ENCODE measurements at regions not wholly inside any gene's neighbourhood (a gene's known extent, or its start where the extent isn't known, plus 50 kb on each side); places are given as distances from the start of the nearest gene placed in this dataset.
A peak's percentile ranks its signal among the peaks of the same experiment; 100 is the strongest.

- no peak for DNase-seq
Observed at GRCh38 chr1:58895082-58895481, 111.2 kb upstream of the JUN start.

GRCh38 chr1:58895559-58896145 is 111.8 kb upstream of the JUN start:
- DNase-seq = no peak

DNA sequence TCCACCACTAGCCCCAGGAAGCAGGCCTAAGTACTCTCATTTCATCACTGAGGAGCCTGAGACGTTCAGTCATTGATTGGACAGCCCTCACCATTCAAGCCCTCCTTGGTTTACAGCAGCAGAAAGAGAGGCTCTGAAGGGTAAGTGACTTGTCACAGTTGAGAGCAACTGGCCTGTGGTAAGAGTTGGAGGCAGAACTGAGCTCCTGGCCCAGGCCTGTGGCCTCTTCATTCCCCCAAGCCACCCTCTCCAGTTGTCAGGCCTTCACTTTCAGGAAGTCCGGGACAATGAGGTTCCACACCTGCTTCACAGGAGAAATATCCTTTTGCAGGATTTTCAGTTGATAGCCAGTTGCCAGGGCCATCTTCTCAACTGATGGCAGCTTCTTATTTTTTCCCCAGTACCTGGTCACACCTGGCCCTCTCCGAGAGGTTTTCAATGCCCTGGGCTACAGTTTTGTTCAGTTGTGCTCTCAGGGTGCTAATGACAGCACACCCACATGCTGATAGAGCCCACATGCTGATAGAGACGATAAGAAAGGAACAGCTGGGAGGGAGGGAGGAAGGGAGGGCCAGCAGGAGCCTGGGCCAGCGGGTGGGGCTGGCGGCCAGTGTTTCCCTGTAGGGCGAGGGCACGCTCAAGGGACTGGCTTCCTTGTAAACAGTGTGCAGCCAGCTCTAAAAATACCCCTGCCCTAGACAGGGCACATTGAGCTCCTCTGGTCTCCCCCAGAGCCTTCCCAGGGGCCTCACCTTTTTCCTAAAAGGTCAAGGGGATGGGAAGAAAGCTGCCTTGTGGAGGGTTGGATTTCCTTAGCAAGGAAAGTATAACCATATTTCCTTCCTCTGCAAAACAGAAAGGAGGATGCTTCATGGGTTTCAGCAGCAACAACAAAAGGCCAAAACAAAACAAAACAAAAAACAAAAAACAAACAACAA is 112.7 kb upstream of the JUN start:
- DNase-seq = no peak

GRCh38 chr1:58898739-58899586 is 115.1 kb upstream of the JUN start:
- DNase-seq = no peak

GRCh38 chr1:58899587-58900271 is 115.9 kb upstream of the JUN start:
- no peak for DNase-seq

DNA sequence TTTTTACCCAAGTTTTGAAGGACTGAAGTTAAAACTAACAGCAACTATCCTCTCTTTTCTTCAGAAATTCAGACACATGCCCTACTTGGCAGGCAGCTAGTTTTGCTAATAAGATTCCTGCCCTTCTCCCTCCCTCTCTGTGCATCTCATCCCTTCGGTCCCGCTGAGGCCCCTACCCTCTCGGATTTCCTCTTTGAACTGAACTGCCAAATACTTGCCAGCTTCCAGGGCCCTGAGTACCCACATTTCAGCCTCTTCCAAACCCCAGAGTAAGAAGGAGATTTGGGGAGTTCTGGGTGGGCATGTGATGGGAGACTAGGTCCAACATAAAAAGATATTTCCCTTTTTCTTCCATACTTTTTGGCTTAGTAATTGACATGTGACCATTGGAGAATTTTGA is 116.5 kb upstream of the JUN start:
- no peak for DNase-seq

DNA sequence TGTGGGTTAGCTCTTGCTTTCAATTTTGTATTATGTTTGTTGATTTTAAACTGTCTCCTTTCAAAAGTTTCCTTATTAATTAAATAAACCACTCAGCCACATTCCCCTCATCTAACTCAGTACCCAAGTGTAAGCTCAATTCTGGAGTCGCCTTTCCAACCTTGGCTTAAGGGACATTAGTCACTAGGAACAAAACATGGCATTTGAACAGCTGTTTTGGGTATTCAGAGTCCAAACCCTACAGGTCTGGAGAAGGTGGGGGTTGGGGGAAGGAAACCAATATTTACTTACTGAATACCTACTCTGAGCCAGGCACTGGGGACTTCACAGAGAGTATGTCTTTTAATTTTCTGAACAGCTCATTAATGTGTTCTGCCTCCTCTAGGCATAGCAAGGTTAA is 117.2 kb upstream of the JUN start:
- no peak for DNase-seq

GRCh38 chr1:58902830-58903513 is 119.1 kb upstream of the JUN start:
- no peak for DNase-seq

DNA sequence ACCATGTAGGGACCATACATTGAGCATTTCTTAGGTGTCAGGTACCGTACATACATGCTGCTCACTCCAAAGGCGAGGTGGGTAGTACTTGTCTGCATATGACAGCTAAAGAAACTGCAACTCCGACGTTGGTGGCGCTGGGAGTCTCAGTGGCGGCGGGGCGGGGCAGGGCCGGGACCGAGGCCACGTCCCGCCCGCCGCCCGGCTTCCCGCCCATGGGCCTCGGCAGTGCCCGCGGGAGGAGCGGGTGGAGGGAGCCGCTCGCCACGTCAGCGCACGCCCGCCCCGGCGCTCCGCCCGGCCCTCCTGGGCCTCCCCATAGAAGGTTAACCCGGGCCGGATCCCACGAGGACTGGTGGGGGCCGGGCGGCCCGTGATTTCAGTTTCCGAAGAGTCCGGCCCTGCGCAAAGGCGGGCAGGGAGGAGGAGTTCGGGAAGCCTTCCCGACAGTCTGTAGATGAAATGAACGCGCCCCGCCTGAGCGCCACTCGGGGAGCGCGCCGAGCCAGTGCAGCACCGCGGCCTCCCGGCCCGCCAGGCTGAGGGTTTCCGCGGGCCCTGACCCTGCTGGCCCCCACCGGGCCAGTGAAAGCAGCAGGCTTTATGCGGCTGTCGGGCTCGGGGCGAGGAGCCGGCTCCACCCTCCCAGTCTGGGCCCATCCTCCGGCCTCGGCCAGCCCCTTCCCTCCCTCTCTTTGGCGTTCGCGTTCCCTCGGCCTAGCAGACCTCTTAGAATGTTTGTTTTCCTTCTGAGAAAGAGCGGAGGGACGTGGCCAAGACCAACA is 119.9 kb upstream of the JUN start:
- DNase-seq = peak; percentile 56

DNA sequence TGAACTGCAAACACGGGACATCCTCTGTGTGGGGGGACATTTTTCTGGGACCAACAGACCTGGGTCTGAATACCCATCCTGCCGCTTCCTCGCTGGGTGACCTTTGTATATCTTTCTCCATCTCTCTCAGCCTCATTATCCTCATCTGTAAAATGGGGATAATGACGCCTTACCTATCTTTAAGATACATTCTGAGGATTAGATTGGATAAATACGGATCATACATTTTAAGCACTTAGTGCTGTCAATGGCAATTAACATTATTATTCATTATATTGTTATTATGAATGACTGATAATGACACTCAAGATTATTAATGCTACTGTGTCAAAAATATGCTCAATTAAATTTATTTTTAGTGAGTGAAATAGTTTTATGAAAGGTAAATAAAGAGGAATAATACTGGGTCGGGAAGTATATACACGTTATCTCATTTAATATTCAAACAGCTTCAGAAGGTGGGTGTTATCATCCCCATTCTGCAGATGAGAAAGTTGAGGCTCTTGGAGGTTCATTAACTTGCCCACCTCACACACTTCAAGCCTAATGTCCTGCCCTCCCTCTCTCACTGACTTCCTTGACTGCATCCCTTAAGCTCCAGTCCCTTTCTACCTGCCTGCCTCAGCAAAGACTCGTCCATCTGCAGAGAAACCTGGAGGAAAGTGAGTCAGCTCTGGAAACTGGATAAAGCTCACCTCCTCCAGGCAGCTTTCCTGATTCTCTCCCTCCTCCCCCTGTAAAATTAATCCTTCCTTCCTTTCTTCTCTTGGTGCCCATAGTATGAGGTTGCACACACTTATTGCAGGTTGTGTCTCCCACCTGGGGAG is 120.7 kb upstream of the JUN start:
- no peak for DNase-seq

GRCh38 chr1:58905126-58905490 is 121.3 kb upstream of the JUN start:
- DNase-seq = no peak

DNA sequence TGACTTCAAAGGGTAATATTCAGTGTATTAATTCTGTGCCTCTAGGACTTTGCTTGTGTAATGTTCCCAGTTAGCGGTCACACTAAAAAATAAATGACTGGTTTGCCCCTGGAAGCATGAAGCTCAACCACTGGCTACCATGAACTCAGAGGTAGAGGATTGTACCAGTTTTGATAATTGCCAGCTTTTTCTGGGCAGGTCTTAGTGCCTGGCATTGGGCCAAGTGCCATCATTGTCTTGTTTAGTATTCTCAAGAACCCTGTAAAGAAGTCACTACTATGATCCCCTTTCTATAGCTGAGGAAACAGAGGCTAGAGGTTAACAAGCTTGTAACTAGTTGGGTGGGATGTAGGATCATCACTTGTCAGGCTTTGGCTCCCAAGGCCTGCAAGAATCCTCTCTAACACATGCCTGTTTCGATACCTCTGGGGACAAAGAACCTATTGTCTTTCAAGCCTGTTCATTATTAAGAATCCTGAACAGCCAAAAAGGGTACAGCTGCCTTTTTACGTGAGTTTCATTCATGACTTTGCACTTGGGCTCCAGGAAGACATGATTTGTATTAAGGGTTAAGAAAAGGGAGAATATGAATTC is 121.9 kb upstream of the JUN start:
- no peak for DNase-seq

GRCh38 chr1:58907398-58907797 is 123.6 kb upstream of the JUN start:
- no peak for DNase-seq

- no peak for DNase-seq
Observed at GRCh38 chr1:58908561-58909560, 125.0 kb upstream of the JUN start.

DNA sequence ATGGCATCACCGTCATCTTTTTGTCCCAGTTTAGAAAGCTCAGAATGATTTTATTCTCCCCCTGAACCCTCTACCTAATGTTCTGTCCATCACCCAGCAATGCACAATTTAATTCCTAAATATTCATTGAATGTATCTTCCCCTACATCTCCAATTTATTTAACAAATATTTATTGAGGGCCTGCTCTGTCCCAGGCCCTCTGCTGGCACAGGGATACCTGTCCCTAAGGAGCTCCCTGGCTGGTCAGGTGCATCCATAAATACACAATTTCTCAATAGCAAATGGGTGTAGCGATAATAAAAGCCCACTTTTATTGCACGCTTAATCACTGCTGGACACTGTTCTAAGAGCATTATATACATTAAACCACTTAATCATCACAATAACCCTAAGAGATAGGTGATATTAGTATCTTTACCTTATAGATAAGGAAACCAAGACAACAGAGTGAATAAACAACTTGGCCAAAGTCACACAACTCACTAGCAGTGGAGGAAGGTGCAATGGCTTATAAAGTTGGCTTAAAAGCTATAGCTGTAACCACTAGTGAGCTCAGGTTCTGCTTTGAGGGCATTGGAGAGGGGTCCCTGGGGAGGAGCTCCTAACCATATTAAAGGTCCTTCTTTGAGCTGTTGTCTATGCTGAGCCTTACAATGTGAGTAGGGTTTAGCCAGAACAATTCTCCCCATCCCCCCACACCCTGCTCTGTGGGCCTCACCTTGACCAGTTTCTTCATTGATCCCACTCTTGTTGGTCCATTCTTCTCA is 126.3 kb upstream of the JUN start:
- DNase-seq = no peak

GRCh38 chr1:58911841-58912499 is 128.1 kb upstream of the JUN start:
- no peak for DNase-seq

DNA sequence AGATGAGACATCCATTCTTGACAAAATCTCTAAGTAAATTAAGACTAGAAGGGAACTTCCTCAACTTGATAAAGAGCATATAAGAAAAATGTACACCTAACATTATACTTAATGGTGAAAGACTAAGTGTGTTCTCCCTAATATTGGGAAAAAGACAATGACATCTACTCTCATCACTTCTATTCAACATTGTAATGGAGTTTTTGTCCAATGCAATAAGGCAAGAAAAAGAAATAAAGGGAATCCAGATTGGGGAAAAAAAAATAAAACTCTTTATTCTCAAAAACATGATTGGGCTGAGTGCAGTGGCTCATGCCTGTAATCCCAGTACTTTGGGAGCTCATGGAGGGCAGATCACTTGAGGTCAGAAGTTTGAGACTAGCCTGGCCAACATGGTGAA is 131.1 kb upstream of the JUN start:
- no peak for DNase-seq

GRCh38 chr1:58917436-58917835 is 133.6 kb upstream of the JUN start:
- DNase-seq = no peak
